NCI-H446 (cell line): ENCODE measurements at regions not wholly inside any gene's neighbourhood (a gene's known extent, or its start where the extent isn't known, plus 50 kb on each side); places are given as distances from the start of the nearest gene placed in this dataset.
A peak's percentile ranks its signal among the peaks of the same experiment; 100 is the strongest.
"Not testable (repeated sequence)": the region's sequence is repeated elsewhere in the genome, so short reads cannot be mapped to it uniquely, and the experiment has no call there.

Experiments
- DNase-seq, 2 experiments: peaks; one replicate each; lab custom pipeline; 2025; lab: John Stamatoyannopoulos, UW

GRCh38 chr3:159455741-159456181 is 532.9 kb upstream of the IL12A start:
- no peak for DNase-seq

DNA sequence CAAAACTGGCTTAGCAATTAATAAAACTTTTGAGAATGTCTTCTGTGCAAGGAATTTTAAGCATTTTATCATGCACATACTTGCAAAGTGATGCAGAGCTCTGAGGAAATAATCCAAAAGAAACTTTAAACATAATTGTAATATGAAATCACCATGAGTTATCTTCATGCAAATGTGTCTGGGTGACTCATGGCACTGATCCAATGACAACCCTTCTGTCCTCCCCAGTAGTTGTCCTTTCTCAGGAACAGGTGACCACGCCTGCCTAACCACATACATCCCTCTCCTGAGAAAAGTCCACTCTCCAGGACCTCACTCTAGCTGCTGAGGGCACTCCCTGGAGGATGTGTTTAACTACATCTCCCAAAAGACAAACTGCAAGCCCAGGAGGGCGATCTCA is 530.6 kb upstream of the IL12A start:
- DNase-seq = no peak

DNA sequence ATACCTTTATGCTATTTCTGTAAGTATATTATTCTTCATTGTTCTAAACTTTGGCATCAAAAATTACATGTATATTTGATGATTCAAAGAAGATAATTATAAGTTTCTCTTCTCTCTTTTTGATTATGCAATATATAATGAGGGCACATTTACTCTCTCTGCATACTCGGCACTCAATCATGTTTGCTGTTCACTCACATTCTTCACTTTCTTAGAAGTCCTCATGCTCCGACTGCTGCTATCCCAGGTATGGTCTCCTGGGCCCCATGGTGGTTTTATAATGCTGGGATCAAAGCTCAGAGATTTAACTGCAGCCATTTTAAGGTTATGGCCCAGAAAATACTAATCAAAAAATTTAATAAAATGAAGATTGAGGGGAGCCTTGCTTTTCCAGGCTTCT is 529.7 kb upstream of the IL12A start:
- no peak for DNase-seq

DNA sequence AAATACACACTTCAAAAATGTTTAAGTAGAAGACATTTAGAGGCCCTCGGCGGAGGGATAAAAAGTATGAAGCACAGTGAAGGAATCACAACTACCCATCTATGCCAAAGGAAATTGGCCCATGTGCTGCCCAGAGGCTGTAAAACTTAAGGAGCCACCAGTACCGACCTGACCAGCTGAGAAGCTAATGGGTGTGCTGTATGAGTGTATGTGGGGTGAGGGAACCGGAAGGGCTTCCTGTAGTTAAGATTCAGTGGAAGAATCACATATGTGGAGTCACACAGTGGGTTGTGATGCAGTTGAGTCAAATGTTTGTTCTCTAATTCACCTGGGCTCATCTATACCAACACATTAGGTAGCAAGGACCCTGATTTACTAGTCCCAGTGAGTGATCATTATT is 516.0 kb upstream of the IL12A start:
- no peak for DNase-seq

GRCh38 chr3:159473206-159473605 is 515.4 kb upstream of the IL12A start:
- no peak for DNase-seq

- no peak for DNase-seq
Measured at GRCh38 chr3:159480046-159480445, 508.6 kb upstream of the IL12A start.

DNA sequence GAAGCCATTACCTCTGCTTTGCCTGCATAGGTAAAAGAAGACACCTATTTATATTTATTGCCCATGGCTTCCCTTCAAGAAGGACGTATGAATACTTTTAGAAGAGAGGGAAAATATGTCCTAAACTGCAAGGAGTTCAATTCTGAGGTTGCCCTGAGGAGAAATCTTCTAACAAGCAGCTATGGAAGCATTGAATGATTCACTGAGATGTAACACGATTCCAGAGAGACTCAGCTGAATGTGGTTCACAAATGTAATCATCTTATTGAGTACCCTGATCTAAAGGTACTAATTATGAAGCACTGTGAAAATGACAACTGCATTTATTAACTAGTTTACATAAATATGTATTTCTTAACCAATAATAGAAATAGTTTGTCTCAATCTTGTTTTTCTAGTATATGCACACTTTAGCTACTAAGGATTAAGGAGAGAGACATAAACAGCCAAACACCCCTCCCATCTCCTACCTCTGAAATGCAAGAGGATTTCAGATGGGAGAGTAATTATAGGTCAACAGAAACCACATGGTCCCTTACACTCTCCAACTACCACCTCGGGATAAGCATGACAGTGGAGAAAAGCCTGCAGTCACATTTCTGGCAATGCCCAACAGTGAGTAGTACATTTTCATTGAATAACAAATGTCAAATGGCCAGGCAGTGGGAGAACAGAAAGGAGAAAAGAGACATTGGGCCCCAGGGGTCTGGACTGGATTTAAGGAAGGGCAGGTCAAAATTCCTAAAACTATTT is 506.2 kb upstream of the IL12A start:
- no peak for DNase-seq

DNA sequence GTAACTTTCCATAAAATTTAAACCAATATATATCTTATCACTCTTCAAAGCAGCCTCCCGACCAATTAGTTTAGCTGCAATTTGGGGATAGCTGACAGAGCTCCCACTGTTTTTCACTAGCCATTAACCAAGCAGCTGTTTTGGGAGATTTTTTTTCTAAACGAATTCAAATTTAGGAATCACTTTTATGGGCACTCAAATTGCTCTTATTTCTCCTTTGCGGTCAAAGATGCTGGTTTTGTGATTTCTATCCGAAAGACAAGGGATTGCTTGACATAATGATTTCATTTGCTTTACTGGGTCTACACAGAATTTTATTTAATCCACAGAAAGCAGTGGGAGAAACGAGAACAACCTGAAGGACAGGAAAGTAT is 505.7 kb upstream of the IL12A start:
- DNase-seq = no peak

- DNase-seq = no peak
Measured at GRCh38 chr3:159486580-159486979, 502.1 kb upstream of the IL12A start.

- no peak for DNase-seq
Measured at GRCh38 chr3:159487304-159487703, 501.3 kb upstream of the IL12A start.

GRCh38 chr3:159488602-159489001 is 500.0 kb upstream of the IL12A start:
- peak in 1 of 2 experiments; percentile 36 for DNase-seq

- no peak for DNase-seq
Measured at GRCh38 chr3:159497361-159497760, 491.3 kb upstream of the IL12A start.

DNA sequence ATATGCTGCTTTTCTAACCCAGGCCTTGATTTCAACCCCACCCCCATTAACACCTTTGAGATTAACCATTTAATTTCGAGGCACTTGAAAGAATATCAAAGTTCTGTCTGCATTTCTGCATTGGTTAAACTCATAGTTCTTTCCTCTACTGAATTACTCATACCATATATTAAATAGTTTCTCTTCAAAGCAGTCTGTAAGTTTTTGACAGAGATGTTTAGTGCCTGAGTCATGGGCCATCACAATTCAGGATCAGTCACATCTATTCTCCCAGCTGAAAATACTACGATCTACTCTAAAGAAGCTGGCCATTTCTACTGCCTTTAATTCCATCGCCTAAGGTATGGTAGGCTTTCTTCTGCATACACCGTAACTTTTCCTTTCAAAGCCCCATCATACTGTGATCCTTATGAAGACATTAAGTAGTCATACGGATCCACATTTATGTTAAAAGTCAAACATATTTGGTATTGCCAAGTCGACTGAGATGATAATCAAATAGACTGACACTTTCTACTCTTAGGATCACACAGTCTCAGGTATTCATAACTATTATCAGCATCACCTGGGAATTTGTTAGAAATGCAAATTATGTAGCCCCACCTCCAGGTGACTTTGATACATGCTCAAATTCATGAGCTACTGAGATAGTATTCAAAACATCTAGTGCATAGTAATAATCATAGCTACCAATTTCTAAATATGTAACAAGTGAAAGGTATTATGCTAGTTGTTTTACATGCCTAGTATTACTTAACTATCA is 489.4 kb upstream of the IL12A start:
- DNase-seq = no peak

- DNase-seq = no peak
Measured at GRCh38 chr3:159501029-159501428, 487.6 kb upstream of the IL12A start.

DNA sequence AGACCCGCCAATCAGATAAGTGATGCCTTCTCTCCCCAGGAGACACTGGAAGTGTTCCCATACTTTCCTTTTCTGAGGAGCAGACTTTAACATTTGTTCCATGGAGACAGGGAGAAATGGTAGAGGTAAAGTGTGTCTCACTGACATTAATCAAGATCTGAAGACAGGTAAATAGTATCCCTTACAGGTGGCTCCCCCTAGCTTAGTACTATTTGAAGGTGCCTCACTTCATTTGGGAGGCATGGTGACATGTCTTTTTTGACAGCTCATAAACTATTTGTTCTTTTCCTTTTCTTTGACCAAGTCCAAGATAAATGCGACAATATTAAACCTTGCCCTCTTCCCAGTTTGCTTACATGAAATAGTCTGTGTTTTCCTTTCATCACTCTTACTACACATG is 485.6 kb upstream of the IL12A start:
- no peak for DNase-seq

DNA sequence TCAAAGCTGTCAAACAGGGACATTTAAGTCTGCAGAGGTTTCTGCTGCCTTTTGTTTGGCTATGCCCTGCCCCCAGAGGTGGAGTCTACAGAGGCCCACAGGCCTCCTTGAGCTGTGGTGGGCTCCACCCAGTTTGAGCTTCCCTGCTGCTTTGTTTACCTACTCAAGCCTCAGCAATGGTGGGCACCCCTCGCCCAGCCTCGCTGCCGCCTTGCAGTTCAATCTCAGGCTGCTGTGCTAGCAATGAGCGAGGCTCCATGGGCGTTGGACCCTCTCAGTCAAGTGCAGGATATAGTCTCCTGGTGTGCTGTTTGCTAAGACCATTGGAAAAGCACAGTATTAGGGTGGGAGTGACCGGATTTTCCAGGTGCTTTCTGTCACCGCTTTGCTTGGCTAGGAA is 477.6 kb upstream of the IL12A start:
- not testable (repeated sequence) for DNase-seq

DNA sequence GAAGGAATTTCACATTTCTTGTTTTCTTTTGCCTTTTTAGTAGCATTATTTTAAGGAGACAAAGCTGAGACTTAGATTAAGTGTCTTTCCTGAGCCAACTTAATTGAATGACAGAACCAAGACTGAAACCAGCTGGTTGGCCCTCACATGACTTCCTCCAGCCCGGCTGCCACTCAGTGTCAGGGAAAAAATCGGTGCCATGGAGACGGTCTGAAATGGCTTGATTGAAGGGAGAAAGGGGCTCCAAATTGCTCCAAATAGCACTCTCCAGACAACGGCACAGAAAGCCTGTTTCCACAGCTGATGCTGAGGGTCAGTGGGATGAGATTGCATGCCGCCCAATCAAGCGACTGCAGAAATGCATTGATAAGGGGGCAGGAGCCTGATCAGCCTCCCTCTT is 475.2 kb upstream of the IL12A start:
- DNase-seq = no peak

DNA sequence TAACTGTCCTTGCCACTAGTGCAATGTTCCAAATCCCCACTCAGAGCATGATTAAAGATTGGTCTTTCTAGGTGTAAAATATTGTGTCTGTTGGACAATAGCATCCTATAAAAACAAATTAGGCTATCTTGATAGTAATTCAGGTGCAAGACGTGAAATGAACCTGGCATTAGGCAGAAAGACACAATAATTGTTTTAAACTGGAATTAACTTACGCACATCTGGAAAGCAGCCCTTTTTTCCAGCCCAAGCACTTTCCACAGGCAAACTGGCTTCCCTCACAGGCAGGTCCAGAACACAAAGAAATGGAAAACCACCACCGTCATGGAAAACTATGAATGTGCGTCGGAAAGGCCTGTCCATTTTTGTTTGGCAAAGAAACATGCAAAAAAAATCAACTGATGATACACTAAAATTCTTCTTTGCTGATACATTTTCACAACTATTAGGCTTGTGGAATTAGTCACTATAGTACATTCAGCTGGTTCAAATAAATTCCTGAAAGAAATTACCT is 474.7 kb upstream of the IL12A start:
- no peak for DNase-seq

DNA sequence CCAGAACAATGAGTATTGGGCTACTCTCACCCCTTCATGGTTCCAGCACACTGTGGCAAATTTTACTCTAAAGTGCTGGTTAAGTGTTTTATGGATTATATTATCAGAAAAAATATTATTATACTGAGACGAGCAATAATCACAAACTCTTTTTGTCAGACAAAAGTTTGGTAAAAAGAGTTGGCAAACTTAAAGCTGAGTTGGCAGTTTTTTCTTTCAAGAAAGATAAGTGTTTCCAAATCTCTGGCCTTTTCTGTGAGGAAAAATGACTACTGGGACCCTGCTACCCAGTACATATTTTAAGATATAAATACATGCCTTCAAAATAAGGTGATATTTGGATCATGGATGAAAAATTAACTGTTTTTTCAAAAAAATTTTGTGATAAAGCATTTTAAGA is 471.5 kb upstream of the IL12A start:
- no peak for DNase-seq

DNA sequence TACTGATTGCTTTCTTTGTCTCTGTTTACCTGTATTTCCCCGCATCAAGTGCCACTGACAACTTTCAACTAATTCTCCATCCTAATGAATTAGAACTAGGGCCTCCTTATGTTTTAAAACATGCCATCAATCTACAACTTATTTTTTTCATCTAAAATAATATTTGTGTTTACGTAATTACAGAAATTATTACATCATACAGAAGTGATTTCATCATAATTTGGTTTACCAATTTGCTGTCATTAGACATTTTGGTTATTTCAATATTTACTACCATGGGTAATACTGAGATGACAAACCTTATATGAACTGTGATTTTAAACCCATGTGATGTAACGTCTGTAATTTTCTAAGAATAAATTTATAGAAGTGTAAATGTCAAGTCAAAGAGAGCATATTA is 468.0 kb upstream of the IL12A start:
- DNase-seq = no peak

GRCh38 chr3:159522276-159522675 is 466.4 kb upstream of the IL12A start:
- no peak for DNase-seq

- no peak for DNase-seq
Measured at GRCh38 chr3:159528251-159528895, 460.3 kb upstream of the IL12A start.

DNA sequence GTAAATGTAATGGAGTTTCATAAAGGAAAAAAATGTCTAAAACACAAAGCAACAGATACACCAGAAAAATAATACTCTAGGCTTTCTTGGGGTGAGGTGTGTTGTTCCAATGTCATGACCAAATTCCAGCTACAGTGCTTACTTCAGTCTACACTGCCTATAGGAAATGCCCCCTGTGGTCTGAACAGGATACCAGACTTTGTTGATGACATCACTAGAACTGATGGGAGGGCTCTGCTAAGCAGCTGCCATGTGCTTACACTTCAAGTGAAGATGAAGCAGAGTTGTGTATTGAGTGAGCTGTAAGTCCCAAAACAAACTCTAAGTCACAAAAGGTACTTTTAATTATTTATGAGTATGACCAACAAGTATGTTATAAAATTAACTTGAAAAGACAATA is 456.1 kb upstream of the IL12A start:
- no peak for DNase-seq
